ENCODE measurements at regions not wholly inside any gene's neighbourhood (a gene's known extent, or its start where the extent isn't known, plus 50 kb on each side); places are given as distances from the start of the nearest gene placed in this dataset.

DNA sequence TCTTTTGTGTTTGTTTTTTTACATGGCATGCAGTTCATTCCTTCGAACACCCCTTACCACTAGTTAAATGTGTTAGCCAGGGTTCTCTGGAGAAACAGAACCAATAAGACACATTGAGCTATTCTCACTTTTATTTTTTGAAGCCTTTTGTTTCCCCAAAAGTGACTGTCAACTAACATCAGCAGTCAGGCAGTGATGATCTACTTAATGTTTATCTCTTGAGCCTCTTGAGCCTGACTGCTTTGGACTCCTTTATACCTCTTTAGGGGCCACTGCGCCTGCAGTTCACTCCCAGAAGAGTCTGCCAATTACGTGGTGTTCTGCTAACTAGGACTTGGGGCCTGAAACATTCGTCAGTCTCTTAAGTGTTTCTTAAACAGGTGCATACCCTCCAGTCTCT, 163.7 kb upstream of the FLRT2 start:
- POLR2A ChIA-PET = interaction anchor here (1.2 kb wide), 1 partner anchor 21 kb away, joined by 3 read pairs; no protein-coding TSS in a partner anchor
- Histone ChIP-seq H4K20me1 (ENCODE audit: insufficient read depth, low read length) (no peaks in the 10 kb centered on the region), H3K27ac (ENCODE audit: low read depth, low read length, poor library complexity, severe bottlenecking) (no peak overlapping the region), H3K9me2 (ENCODE audit: insufficient read depth, low read length) (no peaks in the 10 kb centered on the region), H3K9me3 (ENCODE audit: low read length) (no peaks in the 10 kb centered on the region), H3K4me3 (ENCODE audit: low read depth, low read length, poor library complexity, severe bottlenecking) (no peak overlapping the region), H3K36me3 (ENCODE audit: insufficient read depth, low read length) (no peaks in the 10 kb centered on the region), H2AFZ (ENCODE audit: low read length) (no peak overlapping the region), H3K4me1 (ENCODE audit: insufficient read depth, low read length, poor library complexity, severe bottlenecking) (no peaks in the 10 kb centered on the region), H3K4me2 (ENCODE audit: low read length) (no peak overlapping the region), H3K79me2 (ENCODE audit: insufficient read depth, low read depth, low read length) (no peaks in the 10 kb centered on the region)
- CTCF ChIA-PET (ENCODE audit: unreplicated experiment) = no interaction called here
- intact Hi-C loops (cut with micrococcal nuclease; ENCODE audit: unreplicated experiment) = no loop called here
- no peak for TF ChIP-seq EZH2phosphoT487 (IDR thresholded peaks at IDR 0.05; ENCODE audit: borderline replicate concordance, low read depth, low read length)
- TF ChIP-seq, protein P1, sequence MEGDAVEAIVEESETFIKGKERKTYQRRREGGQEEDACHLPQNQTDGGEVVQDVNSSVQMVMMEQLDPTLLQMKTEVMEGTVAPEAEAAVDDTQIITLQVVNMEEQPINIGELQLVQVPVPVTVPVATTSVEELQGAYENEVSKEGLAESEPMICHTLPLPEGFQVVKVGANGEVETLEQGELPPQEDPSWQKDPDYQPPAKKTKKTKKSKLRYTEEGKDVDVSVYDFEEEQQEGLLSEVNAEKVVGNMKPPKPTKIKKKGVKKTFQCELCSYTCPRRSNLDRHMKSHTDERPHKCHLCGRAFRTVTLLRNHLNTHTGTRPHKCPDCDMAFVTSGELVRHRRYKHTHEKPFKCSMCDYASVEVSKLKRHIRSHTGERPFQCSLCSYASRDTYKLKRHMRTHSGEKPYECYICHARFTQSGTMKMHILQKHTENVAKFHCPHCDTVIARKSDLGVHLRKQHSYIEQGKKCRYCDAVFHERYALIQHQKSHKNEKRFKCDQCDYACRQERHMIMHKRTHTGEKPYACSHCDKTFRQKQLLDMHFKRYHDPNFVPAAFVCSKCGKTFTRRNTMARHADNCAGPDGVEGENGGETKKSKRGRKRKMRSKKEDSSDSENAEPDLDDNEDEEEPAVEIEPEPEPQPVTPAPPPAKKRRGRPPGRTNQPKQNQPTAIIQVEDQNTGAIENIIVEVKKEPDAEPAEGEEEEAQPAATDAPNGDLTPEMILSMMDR (conservative IDR thresholded peaks at IDR 0.05; ENCODE audit: low read length) = no peak
- DNase-seq (ENCODE audit: low spot score) = no peak
- BruUV-seq (replicated peaks) = no TSS peak

DNA sequence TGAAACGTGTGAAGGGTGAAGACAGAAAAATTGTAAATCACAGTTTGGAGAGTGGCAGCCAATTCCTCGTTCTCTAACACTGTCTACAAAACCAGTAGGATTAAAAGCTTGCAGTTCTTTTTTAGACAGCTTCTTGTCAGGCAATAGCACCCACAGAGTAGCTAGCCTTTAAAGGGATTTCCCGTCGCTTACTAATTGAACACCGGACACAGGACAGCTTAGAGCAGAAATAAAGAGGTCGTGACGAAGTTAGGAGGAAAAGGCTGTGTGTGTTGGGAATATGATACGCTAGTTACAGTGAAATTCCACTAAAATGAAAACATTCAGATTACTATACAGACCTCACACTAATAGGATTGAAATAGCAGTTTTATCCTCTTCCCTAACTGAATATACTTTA, 149.1 kb upstream of the FLRT2 start:
- Histone ChIP-seq H3K27ac (ENCODE audit: low read depth, low read length, poor library complexity, severe bottlenecking) (no peak overlapping the region), H3K79me2 (ENCODE audit: insufficient read depth, low read depth, low read length) (no peaks in the 10 kb centered on the region), H3K4me1 (ENCODE audit: insufficient read depth, low read length, poor library complexity, severe bottlenecking) (no peaks in the 10 kb centered on the region), H3K9me2 (ENCODE audit: insufficient read depth, low read length) (no peaks in the 10 kb centered on the region), H3K4me2 (ENCODE audit: low read length) (no peak overlapping the region), H3K9me3 (ENCODE audit: low read length) (no peaks in the 10 kb centered on the region), H3K4me3 (ENCODE audit: low read depth, low read length, poor library complexity, severe bottlenecking) (no peak overlapping the region), H4K20me1 (ENCODE audit: insufficient read depth, low read length) (no peaks in the 10 kb centered on the region), H3K36me3 (ENCODE audit: insufficient read depth, low read length) (no peaks in the 10 kb centered on the region), H2AFZ (ENCODE audit: low read length) (no peak overlapping the region)
- TF ChIP-seq EZH2phosphoT487 (IDR thresholded peaks at IDR 0.05; ENCODE audit: borderline replicate concordance, low read depth, low read length) = no peak
- TF ChIP-seq, protein P1 (conservative IDR thresholded peaks at IDR 0.05; ENCODE audit: low read length) = no peak
- ChIA-PET CTCF (ENCODE audit: unreplicated experiment) (no interaction called here), POLR2A (no interaction called here)
- no peak for DNase-seq (ENCODE audit: low spot score)
- no TSS peak for BruUV-seq (replicated peaks)
- intact Hi-C loops (cut with micrococcal nuclease; ENCODE audit: unreplicated experiment) = no loop called here

DNA sequence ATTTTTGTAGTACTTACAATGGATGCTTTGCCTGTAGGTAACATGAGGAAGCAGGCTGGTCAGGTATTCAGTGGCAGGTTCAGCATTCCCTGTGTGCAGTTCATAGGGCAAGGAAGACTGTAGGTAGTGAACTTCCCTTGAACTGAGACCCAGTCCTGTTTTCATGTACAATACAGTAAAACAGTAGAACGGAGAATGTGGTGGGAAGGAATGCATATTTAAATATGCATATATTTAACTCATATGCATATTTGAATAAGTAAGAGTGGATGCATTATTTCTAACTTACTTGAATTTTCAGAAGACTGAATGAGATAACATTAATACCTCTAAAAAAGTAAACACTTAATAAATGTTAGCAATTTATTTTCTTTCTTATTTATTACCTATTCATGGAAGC, 147.6 kb upstream of the FLRT2 start:
- no peak overlapping the region for H3K4me3 ChIP-seq (ENCODE audit: low read depth, low read length, poor library complexity, severe bottlenecking)
- intact Hi-C loops (cut with micrococcal nuclease; ENCODE audit: unreplicated experiment) = no loop called here
- no peaks in the 10 kb centered on the region for H3K4me1 ChIP-seq (ENCODE audit: insufficient read depth, low read length, poor library complexity, severe bottlenecking)
- ChIA-PET CTCF (ENCODE audit: unreplicated experiment) (no interaction called here), POLR2A (no interaction called here)
- BruUV-seq (replicated peaks) = no TSS peak
- H3K4me2 ChIP-seq (ENCODE audit: low read length) = no peak overlapping the region
- no peaks in the 10 kb centered on the region for H3K36me3 ChIP-seq (ENCODE audit: insufficient read depth, low read length)
- H4K20me1 ChIP-seq (ENCODE audit: insufficient read depth, low read length) = no peaks in the 10 kb centered on the region
- TF ChIP-seq, protein P1 (conservative IDR thresholded peaks at IDR 0.05; ENCODE audit: low read length) = no peak
- no peak for TF ChIP-seq EZH2phosphoT487 (IDR thresholded peaks at IDR 0.05; ENCODE audit: borderline replicate concordance, low read depth, low read length)
- no peak for DNase-seq (ENCODE audit: low spot score)
- H3K9me2 ChIP-seq (ENCODE audit: insufficient read depth, low read length) = no peaks in the 10 kb centered on the region
- H3K9me3 ChIP-seq (ENCODE audit: low read length) = no peaks in the 10 kb centered on the region
- H2AFZ ChIP-seq (ENCODE audit: low read length) = no peak overlapping the region
- H3K79me2 ChIP-seq (ENCODE audit: insufficient read depth, low read depth, low read length) = no peaks in the 10 kb centered on the region
- no peak overlapping the region for H3K27ac ChIP-seq (ENCODE audit: low read depth, low read length, poor library complexity, severe bottlenecking)

All from OCI-LY7 (cell line).